K562 (cell line): ENCODE measurements at regions not wholly inside any gene's neighbourhood (a gene's known extent, or its start where the extent isn't known, plus 50 kb on each side); places are given as distances from the start of the nearest gene placed in this dataset.

Experiments used
- ATAC-seq: fragments of 200-7000 bp; cut with Tn5 transposase; 3 replicates; pipeline ENCODE4 v1.9.1; 2020; ENCODE audit warnings: moderate library complexity
- BruUV-seq: library from RNA; stranded (reverse); fragments of 400-500 nt; replicated peaks from 2 replicates; lab custom pipeline; 2021; lab: Mats Ljungman, UMichigan
- CTCF ChIA-PET: fragments of 300-600 bp; formaldehyde crosslinking; extraction: SDS; loops from one replicate; lab custom pipeline; 2021; ENCODE audit warnings: low intra/inter-chr PET ratio; lab: Yijun Ruan, JAX
- POLR2A ChIA-PET: fragments of 300-600, 350-650 bp; sonication (Branson Sonifier 250); formaldehyde crosslinking; extraction: SDS; loops from one replicate; lab custom pipeline; 2021; ENCODE audit warnings: antibody characterized with exemption, inconsistent platforms; lab: Yijun Ruan, JAX
- DNase-seq, 4 experiments: peaks; one replicate each; pipeline versions ENCODE4 v3.0.0 to v3.0.0-alpha.2; 2011 to 2018; ENCODE audit warnings: low spot score in 3 of 4, mixed read lengths in 3 of 4; ENCODE audit errors: extremely low read depth in 1 of 4
- FAIRE-seq: peaks from 2 replicates; lab custom pipeline; 2011; peaks lifted over from hg19 to GRCh38; lab: Jason Lieb, UNC
- H2AFZ ChIP-seq: 2 replicates; pipeline ENCODE4 v1.6.0; 2011; ENCODE audit warnings: low read depth, low read length, control low read depth, inconsistent platforms
- H3K27ac ChIP-seq: fragments of 200-600 bp; 3 replicates; pipeline ENCODE4 v1.8.0; 2011; ENCODE audit warnings: low read depth, mild to moderate bottlenecking, control low read depth, inconsistent platforms, low read length, moderate library complexity, mixed read lengths; ENCODE audit errors: extremely low read depth
- H3K27me3 ChIP-seq, 2 experiments: fragments of 300-600 bp in 1 of 2; 2 replicates in 1 of 2; 3 replicates in 1 of 2; pipeline versions ENCODE4 v1.6.0 to v1.8.0; 2011; ENCODE audit warnings: inconsistent platforms in 2 of 2, low read length in 2 of 2, mild to moderate bottlenecking in 1 of 2, mixed read lengths in 1 of 2, moderate library complexity in 1 of 2; ENCODE audit not compliant: control insufficient read depth in 2 of 2, insufficient read depth in 2 of 2
- H3K36me3 ChIP-seq: fragments of 300-600 bp; 3 replicates; pipeline ENCODE4 v1.8.0; 2011; ENCODE audit warnings: mild to moderate bottlenecking, low read length, inconsistent platforms; ENCODE audit not compliant: control insufficient read depth, insufficient read depth
- H3K4me1 ChIP-seq, 2 experiments: fragments of 200-600 bp in 1 of 2; replicated peaks in 1 of 2; 2 replicates in 1 of 2; 3 replicates in 1 of 2; pipeline versions ENCODE4 v1.5.1 to v1.8.0; 2011; ENCODE audit warnings: inconsistent platforms in 2 of 2, low read length in 2 of 2, mild to moderate bottlenecking in 1 of 2, mixed read lengths in 1 of 2, moderate library complexity in 1 of 2; ENCODE audit not compliant: control insufficient read depth in 2 of 2, insufficient read depth in 2 of 2
- H3K4me2 ChIP-seq: 2 replicates; pipeline ENCODE4 v1.6.1; 2011; ENCODE audit warnings: low read length, control low read depth, inconsistent platforms, mixed read lengths; ENCODE audit not compliant: insufficient read depth
- H3K4me3 ChIP-seq: fragments of 200-600 bp; sonication (generic), shearing (Covaris generic); 2 replicates; pipeline ENCODE4 v1.5.1; 2016; ENCODE audit warnings: control low read depth, inconsistent platforms
- H3K79me2 ChIP-seq: fragments of 200-600 bp; 3 replicates; pipeline ENCODE4 v1.8.0; 2011; ENCODE audit warnings: low read length, inconsistent platforms; ENCODE audit not compliant: control insufficient read depth, insufficient read depth
- H3K9ac ChIP-seq, 2 experiments: 2 replicates each; pipeline versions ENCODE4 v1.6.0 to v1.6.1; 2011; ENCODE audit warnings: low read depth in 2 of 2, low read length in 2 of 2, control low read depth in 1 of 2, inconsistent platforms in 1 of 2, mild to moderate bottlenecking in 1 of 2, mixed read lengths in 1 of 2; ENCODE audit not compliant: insufficient read depth in 1 of 2
- H3K9me1 ChIP-seq: one replicate; pipeline ENCODE4 v1.6.0; 2011; ENCODE audit warnings: inconsistent platforms, mild to moderate bottlenecking, low read length, moderate library complexity; ENCODE audit not compliant: control insufficient read depth, insufficient read depth
- H3K9me3 ChIP-seq: replicated peaks from 2 replicates; pipeline ENCODE4 v1.5.1; 2011; ENCODE audit warnings: low read depth, low read length, inconsistent platforms; ENCODE audit not compliant: control insufficient read depth, insufficient read depth
- H4K20me1 ChIP-seq: replicated peaks from 2 replicates; pipeline ENCODE4 v1.6.1; 2011; ENCODE audit warnings: low read length, inconsistent platforms, mixed read lengths; ENCODE audit not compliant: control insufficient read depth, insufficient read depth
- ATF4 ChIP-seq: fragments of 450-650 bp; formaldehyde crosslinking; IDR thresholded peaks from 2 replicates; pipeline ENCODE4 v1.4.0; 2022; ENCODE audit warnings: mild to moderate bottlenecking, moderate library complexity
- BDP1 ChIP-seq: IDR thresholded peaks from 3 replicates; pipeline ENCODE4 v1.6.1; 2011; ENCODE audit not compliant: insufficient read length, insufficient read depth
- E2F6 ChIP-seq, 2 experiments: IDR thresholded peaks; 2 replicates each; pipeline ENCODE4 v1.6.1; 2011; ENCODE audit warnings: borderline replicate concordance in 1 of 2, control low read depth in 1 of 2, low read depth in 1 of 2, low read length in 1 of 2, mild to moderate bottlenecking in 1 of 2, mixed read lengths in 1 of 2, moderate library complexity in 1 of 2; ENCODE audit not compliant: insufficient read depth in 1 of 2, insufficient read length in 1 of 2, poor library complexity in 1 of 2, severe bottlenecking in 1 of 2; ENCODE audit errors: extremely low read depth in 1 of 2
- KLF10 ChIP-seq: fragments of 250-450 bp; sonication (Bioruptor Pico); IDR thresholded peaks from 2 replicates; pipeline ENCODE4 v1.6.1; 2021; ENCODE audit warnings: matching md5 sums
- NUFIP1 ChIP-seq: fragments of 450-650 bp; IDR thresholded peaks from 2 replicates; pipeline ENCODE4 v1.6.1; 2018; ENCODE audit not compliant: partially characterized antibody
- ZBTB7A ChIP-seq: IDR thresholded peaks from 2 replicates; pipeline ENCODE4 v1.6.1; 2011; ENCODE audit warnings: low read depth, mild to moderate bottlenecking, low read length, moderate library complexity, borderline replicate concordance; ENCODE audit not compliant: control insufficient read depth
- ZNF274 ChIP-seq: IDR thresholded peaks from 2 replicates; pipeline ENCODE4 v1.6.1; 2011; ENCODE audit warnings: low read depth, mild to moderate bottlenecking, low read length, moderate library complexity, borderline replicate concordance
- ZNF408 ChIP-seq: fragments of 250-450 bp; sonication (Bioruptor Pico); IDR thresholded peaks from 2 replicates; pipeline ENCODE4 v1.4.0; 2020; ENCODE audit warnings: low read depth, mild to moderate bottlenecking, moderate library complexity
- ZNF518B ChIP-seq: fragments of 250-450 bp; sonication (Bioruptor Pico); IDR thresholded peaks from 2 replicates; pipeline ENCODE4 v1.5.0; 2021; ENCODE audit warnings: mild to moderate bottlenecking, moderate library complexity
- WGBS: fragments of 100-300 bp; shearing (Covaris generic); methylation state at CpG from one replicate; pipeline ENCODE4 v1.1.6; 2016; ENCODE audit warnings: low coverage, mixed read lengths; ENCODE audit not compliant: insufficient coverage; ENCODE audit errors: missing lambda C conversion rate; 5-methylcytosine and 5-hydroxymethylcytosine counted together
- in situ Hi-C: fragments of 300-500 bp; cut with MboI; formaldehyde crosslinking; loops from 4 replicates; pipeline ENCODE4 v1.15.0; 2018; ENCODE audit warnings: inconsistent platforms, mixed read lengths
- intact Hi-C: fragments of 100-400 bp; cut with micrococcal nuclease; formaldehyde crosslinking; loops from 2 replicates; pipeline ENCODE4 v1.14.2; 2022

- FAIRE-seq (no peak), DNase-seq (no peak), ATAC-seq (peak; percentile 36; the same call in 2 of the 3 replicates)
- 0 out of 2 replicates have a peak, but pooled peaks cover 8% of the 10 kb centered on the region for H4K20me1 ChIP-seq
- H3K4me2 ChIP-seq = no peak overlapping the region
- WGBS = 2% methylated on average over 40 of the region's 41 CpGs
- H3K4me1 ChIP-seq = 0 out of 5 replicates have a peak, but pooled peaks cover 0 to 4% of the 10 kb centered on the region in 2 experiments
- H3K9me3 ChIP-seq = no peaks in the 10 kb centered on the region
- no peak overlapping the region for H2AFZ ChIP-seq
- CTCF ChIA-PET = no interaction called here
- no TSS peak for BruUV-seq
- peaks cover 36 to 56% of the 10 kb centered on the region in 2 experiments; a peak in 3 of 5 replicates for H3K27me3 ChIP-seq
- in situ Hi-C loops = no loop called here
- no peak overlapping the region for H3K4me3 ChIP-seq
- no peaks in the 10 kb centered on the region for H3K79me2 ChIP-seq
- TF ChIP-seq E2F6 (IDR thresholded peaks at IDR 0.05; ENCODE audit: borderline replicate concordance in 1 of 2, extremely low read depth in 1 of 2, insufficient read depth in 1 of 2, insufficient read length in 1 of 2, low read depth in 1 of 2, low read length in 1 of 2, poor library complexity in 1 of 2, severe bottlenecking in 1 of 2) = no peak
- TF ChIP-seq NUFIP1 = no peak
- no peak for TF ChIP-seq BDP1
- TF ChIP-seq ZNF408 (CRISPR knock-in tag) = no peak
- TF ChIP-seq ZNF518B (CRISPR knock-in tag) = no peak
- no peak for TF ChIP-seq ZBTB7A
- TF ChIP-seq KLF10 (CRISPR knock-in tag) = no peak
- TF ChIP-seq ZNF274 = no peak
- TF ChIP-seq ATF4 (CRISPR knock-in tag) = no peak
- intact Hi-C loops = no loop called here
- POLR2A ChIA-PET = interaction anchor here (0.6 kb wide), 1 partner anchor 18 kb away, joined by 3 read pairs; no protein-coding TSS in a partner anchor
- H3K36me3 ChIP-seq = no peaks in the 10 kb centered on the region
- peaks cover 5% of the 10 kb centered on the region for H3K9me1 ChIP-seq
- H3K9ac ChIP-seq = no peak overlapping the region
- no peak overlapping the region for H3K27ac ChIP-seq
These were observed 76.3 kb upstream of the ADRA2C start for GRCh38 chr4:3689576-3690550.
